ENCODE measurements at regions not wholly inside any gene's neighbourhood (a gene's known extent, or its start where the extent isn't known, plus 50 kb on each side); places are given as distances from the start of the nearest gene placed in this dataset.

DNA sequence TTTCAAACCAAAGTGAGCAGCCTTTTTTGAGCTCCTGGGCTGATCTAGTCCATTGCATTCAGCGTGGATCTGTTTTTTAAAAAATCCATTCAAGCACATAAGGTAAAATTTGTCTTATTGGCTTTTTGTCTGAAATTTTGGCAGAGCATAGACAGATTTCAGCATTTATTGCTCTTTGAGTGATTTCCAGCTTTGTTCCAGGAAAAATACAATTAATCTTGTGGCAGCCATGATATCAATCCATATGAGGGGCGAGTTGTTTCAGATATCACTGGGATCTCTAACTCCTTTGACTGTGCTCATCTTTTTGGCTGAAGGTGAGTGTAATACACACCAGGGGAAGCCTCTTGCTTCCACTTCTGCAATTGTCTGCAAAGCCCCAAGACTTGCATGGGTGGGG, 523.9 kb downstream of the SLC4A3 start:
- ATAC-seq (replicated peaks) = no peak
- Mint-ChIP-seq H3K27ac (no peak overlapping the region), H3K4me3 (no peak overlapping the region), H3K27me3 (no peaks in the 10 kb centered on the region), H3K36me3 (ENCODE audit: low read depth) (no peaks in the 10 kb centered on the region), H3K4me1 (no peaks in the 10 kb centered on the region), H3K9me3 (no peaks in the 10 kb centered on the region)

GRCh38 chr2:220152281-220152935, 525.0 kb downstream of the SLC4A3 start:
- Mint-ChIP-seq H3K36me3 (ENCODE audit: low read depth) (no peaks in the 10 kb centered on the region), H3K27me3 (peaks cover 3% of the 10 kb centered on the region), H3K4me3 (no peak overlapping the region), H3K4me1 (no peaks in the 10 kb centered on the region), H3K9me3 (no peaks in the 10 kb centered on the region), H3K27ac (no peak overlapping the region)
- ATAC-seq (replicated peaks) = no peak

- Mint-ChIP-seq H3K4me1 (no peaks in the 10 kb centered on the region), H3K4me3 (no peak overlapping the region), H3K9me3 (no peaks in the 10 kb centered on the region), H3K27ac (no peak overlapping the region), H3K27me3 (peaks cover 3% of the 10 kb centered on the region), H3K36me3 (ENCODE audit: low read depth) (no peaks in the 10 kb centered on the region)
- ATAC-seq (replicated peaks) = no peak
Measured at GRCh38 chr2:220153118-220153517, 525.7 kb downstream of the SLC4A3 start.

GRCh38 chr2:220154304-220154703, 526.9 kb downstream of the SLC4A3 start:
- Mint-ChIP-seq H3K27ac (no peak overlapping the region), H3K4me1 (no peaks in the 10 kb centered on the region), H3K27me3 (peaks cover 3% of the 10 kb centered on the region), H3K9me3 (no peaks in the 10 kb centered on the region), H3K36me3 (ENCODE audit: low read depth) (no peaks in the 10 kb centered on the region), H3K4me3 (no peak overlapping the region)
- ATAC-seq (replicated peaks) = no peak

- no peak for ATAC-seq (replicated peaks)
- peaks cover 3% of the 10 kb centered on the region for H3K27me3 Mint-ChIP-seq
- no peak overlapping the region for H3K27ac Mint-ChIP-seq
- no peaks in the 10 kb centered on the region for H3K4me1 Mint-ChIP-seq
- no peak overlapping the region for H3K4me3 Mint-ChIP-seq
- H3K36me3 Mint-ChIP-seq (ENCODE audit: low read depth) = no peaks in the 10 kb centered on the region
- no peaks in the 10 kb centered on the region for H3K9me3 Mint-ChIP-seq
Measured at GRCh38 chr2:220157312-220157711, 529.9 kb downstream of the SLC4A3 start.

DNA sequence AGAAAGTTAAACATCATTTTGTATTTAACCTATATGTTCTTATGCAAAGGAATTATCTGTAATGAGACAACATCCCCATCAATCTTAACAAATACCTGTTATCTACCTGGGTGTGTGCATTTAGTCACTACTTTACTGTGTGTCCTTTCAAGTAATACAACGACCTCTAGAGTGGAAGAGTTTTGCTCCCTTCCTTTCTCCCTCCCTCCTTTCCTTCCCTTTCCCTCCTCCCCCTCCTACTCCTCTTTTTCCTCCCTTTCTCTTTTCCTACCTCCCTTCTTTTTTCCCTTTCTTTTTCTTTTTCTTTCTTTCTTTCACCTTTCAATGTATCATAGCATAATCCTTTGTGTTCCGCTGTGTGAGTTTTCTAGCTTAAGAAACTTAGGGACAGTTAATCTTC, 532.3 kb downstream of the SLC4A3 start:
- Mint-ChIP-seq H3K27me3 (peaks cover 3% of the 10 kb centered on the region), H3K9me3 (no peaks in the 10 kb centered on the region), H3K4me3 (no peak overlapping the region), H3K27ac (no peak overlapping the region), H3K36me3 (ENCODE audit: low read depth) (no peaks in the 10 kb centered on the region), H3K4me1 (no peaks in the 10 kb centered on the region)
- no peak for ATAC-seq (replicated peaks)

DNA sequence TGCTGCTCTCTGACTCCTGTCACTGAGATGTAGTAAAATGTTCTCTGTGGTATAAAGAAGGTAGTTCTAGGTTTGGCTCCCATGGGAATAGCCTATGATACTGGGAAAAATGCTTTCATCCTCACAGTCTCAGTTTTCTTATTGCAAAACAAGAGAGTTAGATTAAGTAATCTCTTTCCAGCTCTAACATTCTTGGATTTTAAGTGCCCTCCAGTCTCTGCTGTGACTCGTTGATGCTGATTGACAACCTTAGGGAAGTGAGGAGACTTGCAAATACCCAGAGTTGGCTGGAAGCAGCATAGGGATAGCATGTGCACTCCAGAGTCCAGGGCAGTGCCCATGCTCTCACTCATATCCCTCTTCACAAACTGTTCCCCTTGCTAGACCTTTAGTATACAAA, 534.9 kb downstream of the SLC4A3 start:
- H3K4me1 Mint-ChIP-seq = no peaks in the 10 kb centered on the region
- H3K36me3 Mint-ChIP-seq (ENCODE audit: low read depth) = no peaks in the 10 kb centered on the region
- no peak for ATAC-seq (replicated peaks)
- H3K9me3 Mint-ChIP-seq = no peaks in the 10 kb centered on the region
- H3K4me3 Mint-ChIP-seq = no peak overlapping the region
- H3K27ac Mint-ChIP-seq = no peak overlapping the region
- peaks cover 10% of the 10 kb centered on the region for H3K27me3 Mint-ChIP-seq

DNA sequence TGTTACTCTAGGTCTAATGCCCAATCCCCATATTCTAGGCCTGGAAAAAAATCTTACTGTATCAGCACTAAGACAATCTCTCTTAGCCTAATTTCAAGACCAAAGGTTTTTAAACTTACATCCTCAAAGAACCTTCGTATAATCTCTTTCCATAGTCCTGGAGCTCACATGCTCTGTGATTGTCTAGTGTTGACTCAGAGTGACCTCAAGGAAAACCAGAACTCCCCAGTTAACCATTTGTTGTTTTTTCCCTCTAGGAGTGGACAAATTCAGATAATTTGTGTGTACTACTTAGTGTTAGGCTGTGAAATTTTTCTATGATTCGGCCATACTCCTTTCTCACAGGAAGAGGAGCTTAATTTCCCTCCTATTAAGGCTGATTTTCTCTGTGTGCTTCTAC, 536.1 kb downstream of the SLC4A3 start:
- H3K4me3 Mint-ChIP-seq = no peak overlapping the region
- peaks cover 10% of the 10 kb centered on the region for H3K27me3 Mint-ChIP-seq
- H3K36me3 Mint-ChIP-seq (ENCODE audit: low read depth) = no peaks in the 10 kb centered on the region

DNA sequence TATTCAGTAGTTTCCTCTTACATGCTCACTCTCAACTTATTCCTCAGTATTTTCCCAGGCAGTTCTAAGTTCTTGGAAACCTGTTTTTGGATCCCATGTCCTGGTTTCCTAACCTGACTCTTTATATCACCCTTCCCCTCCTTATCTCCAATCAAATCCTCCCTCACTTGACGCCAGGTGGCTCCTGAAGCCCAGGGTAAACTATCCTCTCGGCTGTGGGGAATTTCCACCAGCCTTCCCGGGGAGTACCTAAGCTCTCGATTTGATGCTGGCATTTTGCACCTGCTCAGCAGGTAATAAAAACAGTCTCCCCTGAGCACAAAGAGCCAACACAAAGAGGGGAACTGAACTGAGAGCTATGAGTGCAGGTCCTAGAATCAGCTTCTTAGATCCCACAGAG, 538.0 kb downstream of the SLC4A3 start:
- H3K4me1 Mint-ChIP-seq = no peaks in the 10 kb centered on the region
- ATAC-seq (replicated peaks) = no peak
- H3K27ac Mint-ChIP-seq = no peak overlapping the region

More for the DNA sequence above, 536.1 kb downstream of the SLC4A3 start:
- no peak overlapping the region for H3K27ac Mint-ChIP-seq
- no peak for ATAC-seq (replicated peaks)
- H3K9me3 Mint-ChIP-seq = no peaks in the 10 kb centered on the region
- no peaks in the 10 kb centered on the region for H3K4me1 Mint-ChIP-seq

GRCh38 chr2:220166616-220167015, 539.2 kb downstream of the SLC4A3 start:
- no peak overlapping the region for H3K4me3 Mint-ChIP-seq
- H3K9me3 Mint-ChIP-seq = no peaks in the 10 kb centered on the region
- ATAC-seq (replicated peaks) = no peak
- no peak overlapping the region for H3K27ac Mint-ChIP-seq
- H3K4me1 Mint-ChIP-seq = no peaks in the 10 kb centered on the region
- peaks cover 10% of the 10 kb centered on the region for H3K27me3 Mint-ChIP-seq
- H3K36me3 Mint-ChIP-seq (ENCODE audit: low read depth) = no peaks in the 10 kb centered on the region

More for the DNA sequence above, 538.0 kb downstream of the SLC4A3 start:
- H3K27me3 Mint-ChIP-seq = peaks cover 10% of the 10 kb centered on the region
- H3K9me3 Mint-ChIP-seq = no peaks in the 10 kb centered on the region
- H3K4me3 Mint-ChIP-seq = no peak overlapping the region
- no peaks in the 10 kb centered on the region for H3K36me3 Mint-ChIP-seq (ENCODE audit: low read depth)

DNA sequence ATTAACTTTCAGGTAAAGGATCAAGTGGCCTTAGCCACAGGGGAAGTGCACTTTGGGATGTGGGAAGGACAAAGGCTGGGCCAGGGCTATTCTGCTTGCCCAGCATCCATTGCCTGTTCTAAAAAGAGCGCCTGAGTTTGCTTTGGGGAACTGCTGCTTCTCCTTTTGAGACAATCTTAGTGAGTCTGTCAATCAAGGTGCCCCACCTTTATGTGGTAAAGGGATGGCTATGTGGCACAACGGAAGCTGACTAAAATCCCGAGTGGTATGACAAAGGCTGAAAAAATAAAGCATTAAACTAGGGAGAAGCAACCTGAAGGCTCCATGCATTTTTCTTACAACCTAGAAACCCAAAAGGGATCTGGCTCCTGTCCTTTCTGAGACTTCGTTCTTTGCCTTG, 540.5 kb downstream of the SLC4A3 start:
- Mint-ChIP-seq H3K27ac (no peak overlapping the region), H3K36me3 (ENCODE audit: low read depth) (no peaks in the 10 kb centered on the region), H3K27me3 (peaks cover 10% of the 10 kb centered on the region), H3K4me1 (no peaks in the 10 kb centered on the region), H3K4me3 (no peak overlapping the region), H3K9me3 (no peaks in the 10 kb centered on the region)
- no peak for ATAC-seq (replicated peaks)

DNA sequence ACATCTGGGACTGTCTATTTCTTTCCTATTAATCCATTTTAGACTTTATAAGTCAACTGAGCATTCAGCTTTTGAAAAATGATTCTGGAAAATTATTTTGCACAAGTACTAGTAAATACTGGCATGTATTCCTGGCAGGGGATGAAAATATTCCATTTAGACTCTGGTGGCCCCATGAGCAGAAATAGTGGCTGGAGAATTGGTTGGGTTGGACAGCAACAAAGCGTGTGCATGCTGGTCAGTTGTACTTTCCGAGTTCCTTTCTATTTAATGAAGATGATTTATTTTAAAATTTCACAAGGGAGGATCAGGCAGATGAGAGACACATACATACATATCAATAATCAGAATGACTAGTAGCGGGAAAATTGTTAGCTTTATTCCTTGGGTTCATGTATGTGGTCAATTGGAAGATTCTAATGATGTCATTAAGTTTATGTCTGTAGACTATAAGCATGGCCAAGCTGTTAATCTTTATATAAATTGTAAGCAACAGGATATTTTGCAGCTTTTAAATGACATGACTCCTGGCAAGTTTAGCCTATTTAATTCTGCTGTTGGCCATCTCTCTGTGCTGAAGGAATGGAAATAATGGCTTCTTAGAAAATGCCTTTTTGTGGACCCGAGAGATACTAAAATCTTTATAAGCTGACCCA, 541.6 kb downstream of the SLC4A3 start:
- H3K27me3 Mint-ChIP-seq = peaks cover 10% of the 10 kb centered on the region
- no peaks in the 10 kb centered on the region for H3K9me3 Mint-ChIP-seq
- H3K4me1 Mint-ChIP-seq = no peaks in the 10 kb centered on the region
- no peak overlapping the region for H3K4me3 Mint-ChIP-seq
- no peaks in the 10 kb centered on the region for H3K36me3 Mint-ChIP-seq (ENCODE audit: low read depth)
- no peak overlapping the region for H3K27ac Mint-ChIP-seq
- no peak for ATAC-seq (replicated peaks)

GRCh38 chr2:220174826-220175225, 547.4 kb downstream of the SLC4A3 start:
- ATAC-seq (replicated peaks) = no peak
- H3K9me3 Mint-ChIP-seq = peaks cover 3% of the 10 kb centered on the region
- H3K27ac Mint-ChIP-seq = no peak overlapping the region
- H3K27me3 Mint-ChIP-seq = no peaks in the 10 kb centered on the region
- no peaks in the 10 kb centered on the region for H3K36me3 Mint-ChIP-seq (ENCODE audit: low read depth)
- no peak overlapping the region for H3K4me3 Mint-ChIP-seq
- H3K4me1 Mint-ChIP-seq = no peaks in the 10 kb centered on the region

GRCh38 chr2:220175967-220176366, 548.5 kb downstream of the SLC4A3 start:
- Mint-ChIP-seq H3K4me1 (no peaks in the 10 kb centered on the region), H3K4me3 (no peak overlapping the region), H3K27ac (no peak overlapping the region), H3K27me3 (no peaks in the 10 kb centered on the region), H3K36me3 (ENCODE audit: low read depth) (no peaks in the 10 kb centered on the region), H3K9me3 (peaks cover 3% of the 10 kb centered on the region)
- ATAC-seq (replicated peaks) = no peak

DNA sequence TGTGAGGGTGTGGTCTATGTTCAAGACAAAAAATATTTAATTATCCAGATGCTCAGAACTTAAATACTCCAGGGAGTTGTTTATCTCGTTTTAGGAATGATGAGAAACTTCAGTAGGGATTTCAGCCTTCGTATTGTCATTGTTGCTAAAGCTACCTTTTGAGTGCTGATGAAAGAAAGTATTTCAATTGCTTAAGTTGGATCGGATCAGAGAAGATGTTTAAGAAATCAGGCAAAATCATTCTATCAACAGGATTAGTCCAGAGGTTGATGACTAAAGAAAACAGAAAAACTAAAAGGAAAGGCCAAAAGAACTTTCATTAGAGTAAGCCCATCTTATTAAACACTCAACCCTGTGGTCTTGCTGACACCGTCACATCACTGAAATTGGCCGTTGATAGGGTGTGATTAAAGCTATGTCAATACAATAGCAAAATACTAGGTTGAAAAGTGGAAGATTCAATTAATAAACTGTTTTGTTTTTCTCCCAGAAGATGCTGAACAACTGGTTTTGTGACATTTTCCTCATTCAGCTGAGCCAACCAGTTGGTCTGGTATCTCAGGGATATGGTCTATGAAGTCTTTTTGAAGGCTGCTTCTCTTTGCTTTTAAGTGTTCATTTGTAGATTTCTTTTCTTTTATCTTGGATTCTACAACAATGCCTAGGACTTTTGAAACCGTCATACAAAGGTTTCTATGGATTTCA, 551.7 kb downstream of the SLC4A3 start:
- Mint-ChIP-seq H3K27ac (no peak overlapping the region), H3K9me3 (peaks cover 3% of the 10 kb centered on the region), H3K4me1 (no peaks in the 10 kb centered on the region), H3K36me3 (ENCODE audit: low read depth) (no peaks in the 10 kb centered on the region), H3K4me3 (no peak overlapping the region), H3K27me3 (no peaks in the 10 kb centered on the region)
- no peak for ATAC-seq (replicated peaks)
